Fibroblast of lung (primary cell): ENCODE measurements at regions not wholly inside any gene's neighbourhood (a gene's known extent, or its start where the extent isn't known, plus 50 kb on each side); places are given as distances from the start of the nearest gene placed in this dataset.

Experiments
- DNase-seq, 2 donors: peaks; one replicate each; pipeline versions ENCODE4 v3.0.0 to v3.0.0-alpha.2; 2010; ENCODE audit warnings: low read depth in 2 of 2
- H2AFZ ChIP-seq: 2 replicates; pipeline ENCODE4 v1.5.1; 2012; ENCODE audit warnings: low read length, control low read depth, inconsistent platforms
- H3K27ac ChIP-seq: 2 replicates; pipeline ENCODE4 v1.5.1; 2011; ENCODE audit warnings: low read length, control low read depth; ENCODE audit not compliant: insufficient read depth
- H3K27me3 ChIP-seq: 2 replicates; pipeline ENCODE4 v1.5.1; 2011; ENCODE audit warnings: mild to moderate bottlenecking, low read length; ENCODE audit not compliant: control insufficient read depth, insufficient read depth
- H3K36me3 ChIP-seq: 2 replicates; pipeline ENCODE4 v1.5.1; 2011; ENCODE audit warnings: low read length; ENCODE audit not compliant: control insufficient read depth, insufficient read depth
- H3K4me1 ChIP-seq: 2 replicates; pipeline ENCODE4 v1.5.1; 2011; ENCODE audit warnings: low read length; ENCODE audit not compliant: control insufficient read depth, insufficient read depth; ENCODE audit errors: extremely low read depth
- H3K4me2 ChIP-seq: 2 replicates; pipeline ENCODE4 v1.5.1; 2011; ENCODE audit warnings: low read length, control low read depth; ENCODE audit not compliant: insufficient read depth; ENCODE audit errors: extremely low read depth
- H3K4me3 ChIP-seq, 4 experiments: fragments of 200-600 bp in 1 of 4; sonication (generic) in 1 of 4; replicated peaks in 1 of 4; 2 replicates each; pipeline ENCODE4 v1.5.1; 2011 to 2016; ENCODE audit warnings: low read length in 4 of 4, low read depth in 3 of 4, mild to moderate bottlenecking in 3 of 4, control low read depth in 2 of 4, inconsistent platforms in 1 of 4, mixed read lengths in 1 of 4; ENCODE audit not compliant: insufficient read depth in 1 of 4; ENCODE audit errors: control extremely low read depth in 1 of 4
- H3K79me2 ChIP-seq: 2 replicates; pipeline ENCODE4 v1.5.1; 2012; ENCODE audit warnings: mild to moderate bottlenecking, low read length, inconsistent platforms; ENCODE audit not compliant: control insufficient read depth, insufficient read depth
- H3K9ac ChIP-seq: 2 replicates; pipeline ENCODE4 v1.5.1; 2011; ENCODE audit warnings: mild to moderate bottlenecking, low read length, control low read depth; ENCODE audit not compliant: insufficient read depth
- H3K9me3 ChIP-seq: 2 replicates; pipeline ENCODE4 v1.5.1; 2012; ENCODE audit warnings: low read depth, low read length; ENCODE audit not compliant: control insufficient read depth, insufficient read depth
- H4K20me1 ChIP-seq: 2 replicates; pipeline ENCODE4 v1.5.1; 2011; ENCODE audit warnings: low read length; ENCODE audit not compliant: control insufficient read depth, insufficient read depth; ENCODE audit errors: extremely low read depth
- EZH2 ChIP-seq: IDR thresholded peaks from 2 replicates; pipeline ENCODE4 v1.5.1; 2012; ENCODE audit warnings: low read length, control low read depth, mild to moderate bottlenecking; ENCODE audit errors: missing control alignments
- TF ChIP-seq, protein P1 (sequence below), 2 donors: IDR thresholded peaks in 1 of 2; conservative IDR thresholded peaks in 1 of 2; 1 replicate in 1 of 2; 2 replicates in 1 of 2; pipeline ENCODE4 v1.5.1; 2011 to 2012; ENCODE audit warnings: low read length in 2 of 2, control low read depth in 1 of 2, inconsistent platforms in 1 of 2, low read depth in 1 of 2, mild to moderate bottlenecking in 1 of 2

DNA sequence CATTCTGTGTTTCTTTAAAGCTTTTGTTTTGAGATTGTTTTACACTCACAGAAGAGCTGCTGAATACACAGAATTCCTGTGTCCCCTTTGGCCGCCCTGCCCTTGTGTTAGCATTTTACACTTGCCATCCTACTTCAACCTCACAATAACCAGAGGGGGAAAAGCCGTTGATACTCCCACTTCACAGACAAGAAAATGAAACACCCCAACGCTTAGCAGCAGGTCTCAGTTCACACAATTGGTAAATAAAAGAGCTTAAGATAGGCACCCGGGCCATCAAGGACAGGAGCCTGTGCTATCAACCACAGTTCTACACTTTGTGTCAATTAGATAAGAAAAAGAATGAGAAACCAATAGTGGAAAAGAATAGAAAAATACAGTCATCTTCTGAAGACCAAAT, 178.0 kb downstream of the SYK start:
- H3K27me3 ChIP-seq, result no peaks in the 10 kb centered on the region
- no peak for DNase-seq
- TF ChIP-seq, protein P1, sequence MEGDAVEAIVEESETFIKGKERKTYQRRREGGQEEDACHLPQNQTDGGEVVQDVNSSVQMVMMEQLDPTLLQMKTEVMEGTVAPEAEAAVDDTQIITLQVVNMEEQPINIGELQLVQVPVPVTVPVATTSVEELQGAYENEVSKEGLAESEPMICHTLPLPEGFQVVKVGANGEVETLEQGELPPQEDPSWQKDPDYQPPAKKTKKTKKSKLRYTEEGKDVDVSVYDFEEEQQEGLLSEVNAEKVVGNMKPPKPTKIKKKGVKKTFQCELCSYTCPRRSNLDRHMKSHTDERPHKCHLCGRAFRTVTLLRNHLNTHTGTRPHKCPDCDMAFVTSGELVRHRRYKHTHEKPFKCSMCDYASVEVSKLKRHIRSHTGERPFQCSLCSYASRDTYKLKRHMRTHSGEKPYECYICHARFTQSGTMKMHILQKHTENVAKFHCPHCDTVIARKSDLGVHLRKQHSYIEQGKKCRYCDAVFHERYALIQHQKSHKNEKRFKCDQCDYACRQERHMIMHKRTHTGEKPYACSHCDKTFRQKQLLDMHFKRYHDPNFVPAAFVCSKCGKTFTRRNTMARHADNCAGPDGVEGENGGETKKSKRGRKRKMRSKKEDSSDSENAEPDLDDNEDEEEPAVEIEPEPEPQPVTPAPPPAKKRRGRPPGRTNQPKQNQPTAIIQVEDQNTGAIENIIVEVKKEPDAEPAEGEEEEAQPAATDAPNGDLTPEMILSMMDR (conservative IDR thresholded peaks at IDR 0.05 in 1 of 2, IDR thresholded peaks at IDR 0.05 in 1 of 2; ENCODE audit: low read depth in 1 of 2, low read length in 2 of 2), result no peak

DNA sequence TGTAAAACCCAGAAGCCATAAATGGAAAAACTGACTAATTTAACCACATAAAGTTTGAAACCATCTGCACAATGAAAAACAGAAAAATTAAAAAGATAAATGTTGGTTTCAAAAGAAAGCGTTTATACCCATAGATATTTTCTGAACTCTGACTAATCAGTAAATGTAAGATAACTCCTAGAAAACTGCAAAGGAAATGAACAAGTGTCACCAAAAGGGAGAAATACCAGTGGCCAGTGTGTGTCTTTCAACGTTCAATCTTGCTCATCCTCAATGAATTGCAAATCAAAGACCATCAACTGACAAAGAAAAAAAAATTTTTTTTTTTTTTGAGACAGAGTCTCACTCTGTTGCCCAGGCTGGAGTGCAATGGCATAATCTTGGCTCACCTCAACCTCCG, 180.1 kb downstream of the SYK start:
- Histone ChIP-seq H2AFZ (no peak overlapping the region), H3K4me2 (no peak overlapping the region), H3K4me1 (no peaks in the 10 kb centered on the region), H3K36me3 (no peaks in the 10 kb centered on the region), H3K79me2 (no peaks in the 10 kb centered on the region), H3K27me3 (no peaks in the 10 kb centered on the region), H3K9ac (no peak overlapping the region), H3K4me3 (no peak overlapping the region), H4K20me1 (no peaks in the 10 kb centered on the region), H3K27ac (no peak overlapping the region), H3K9me3 (no peaks in the 10 kb centered on the region)
- TF ChIP-seq, protein P1 (conservative IDR thresholded peaks at IDR 0.05 in 1 of 2, IDR thresholded peaks at IDR 0.05 in 1 of 2; ENCODE audit: low read depth in 1 of 2, low read length in 2 of 2), result no peak
- TF ChIP-seq EZH2, result no peak
- DNase-seq, result no peak

More for the DNA sequence above, 178.0 kb downstream of the SYK start:
- no peaks in the 10 kb centered on the region for H3K4me1 ChIP-seq
- H3K4me3 ChIP-seq, result no peak overlapping the region
- no peaks in the 10 kb centered on the region for H3K36me3 ChIP-seq
- no peak overlapping the region for H2AFZ ChIP-seq
- no peak overlapping the region for H3K27ac ChIP-seq
- no peaks in the 10 kb centered on the region for H3K79me2 ChIP-seq
- no peak overlapping the region for H3K4me2 ChIP-seq
- H3K9me3 ChIP-seq, result no peaks in the 10 kb centered on the region
- H4K20me1 ChIP-seq, result no peaks in the 10 kb centered on the region
- H3K9ac ChIP-seq, result no peak overlapping the region

- DNase-seq, result no peak
- Histone ChIP-seq H3K4me3 (no peak overlapping the region), H3K9ac (no peak overlapping the region)
Observed at GRCh38 chr9:90983394-90983793, 181.8 kb downstream of the SYK start.

More at GRCh38 chr9:90983394-90983793, 181.8 kb downstream of the SYK start:
- TF ChIP-seq EZH2, result no peak
- TF ChIP-seq, protein P1 (conservative IDR thresholded peaks at IDR 0.05 in 1 of 2, IDR thresholded peaks at IDR 0.05 in 1 of 2; ENCODE audit: low read depth in 1 of 2, low read length in 2 of 2), result no peak
- Histone ChIP-seq H3K79me2 (no peaks in the 10 kb centered on the region), H3K9me3 (no peaks in the 10 kb centered on the region), H3K4me2 (no peak overlapping the region), H3K36me3 (no peaks in the 10 kb centered on the region), H4K20me1 (no peaks in the 10 kb centered on the region), H3K4me1 (no peaks in the 10 kb centered on the region), H2AFZ (no peak overlapping the region), H3K27me3 (no peaks in the 10 kb centered on the region), H3K27ac (no peak overlapping the region)
